ENCODE measurements at regions not wholly inside any gene's neighbourhood (a gene's known extent, or its start where the extent isn't known, plus 50 kb on each side); places are given as distances from the start of the nearest gene placed in this dataset.

GRCh38 chr2:153196378-153197058 is 282.0 kb downstream of the RPRM start:
- Mint-ChIP-seq H3K9me3 (no peaks in the 10 kb centered on the region), H3K27ac (no peak overlapping the region), H3K4me1 (ENCODE audit: unreplicated experiment) (no peaks in the 10 kb centered on the region), H3K36me3 (no peaks in the 10 kb centered on the region), H3K27me3 (no peaks in the 10 kb centered on the region), H3K4me3 (no peak overlapping the region)
- DNase-seq (ENCODE audit: extremely low spot score, unreplicated experiment): no peak
- no peak for TF ChIP-seq CTCF (conservative IDR thresholded peaks at IDR 0.05)

- H3K27ac Mint-ChIP-seq: no peak overlapping the region
- no peak for TF ChIP-seq CTCF (conservative IDR thresholded peaks at IDR 0.05)
- no peaks in the 10 kb centered on the region for H3K4me1 Mint-ChIP-seq (ENCODE audit: unreplicated experiment)
- H3K36me3 Mint-ChIP-seq: no peaks in the 10 kb centered on the region
- no peak overlapping the region for H3K4me3 Mint-ChIP-seq
- no peak for DNase-seq (ENCODE audit: extremely low spot score, unreplicated experiment)
- no peaks in the 10 kb centered on the region for H3K9me3 Mint-ChIP-seq
- no peaks in the 10 kb centered on the region for H3K27me3 Mint-ChIP-seq
Observed at GRCh38 chr2:153195342-153195741, 283.2 kb downstream of the RPRM start.

- no peak for DNase-seq (ENCODE audit: extremely low spot score, unreplicated experiment)
- no peaks in the 10 kb centered on the region for H3K27me3 Mint-ChIP-seq
- TF ChIP-seq CTCF (conservative IDR thresholded peaks at IDR 0.05): no peak
- no peak overlapping the region for H3K27ac Mint-ChIP-seq
- H3K9me3 Mint-ChIP-seq: no peaks in the 10 kb centered on the region
- H3K36me3 Mint-ChIP-seq: no peaks in the 10 kb centered on the region
- no peaks in the 10 kb centered on the region for H3K4me1 Mint-ChIP-seq (ENCODE audit: unreplicated experiment)
- H3K4me3 Mint-ChIP-seq: no peak overlapping the region
Observed at GRCh38 chr2:153189091-153189888, 289.3 kb downstream of the RPRM start.

GRCh38 chr2:153179808-153180207 is 298.8 kb downstream of the RPRM start:
- Mint-ChIP-seq H3K36me3 (no peaks in the 10 kb centered on the region), H3K4me1 (ENCODE audit: unreplicated experiment) (no peaks in the 10 kb centered on the region), H3K27me3 (no peaks in the 10 kb centered on the region), H3K27ac (no peak overlapping the region), H3K4me3 (no peak overlapping the region), H3K9me3 (no peaks in the 10 kb centered on the region)
- no peak for TF ChIP-seq CTCF (conservative IDR thresholded peaks at IDR 0.05)
- no peak for DNase-seq (ENCODE audit: extremely low spot score, unreplicated experiment)

- Mint-ChIP-seq H3K4me3 (no peak overlapping the region), H3K4me1 (ENCODE audit: unreplicated experiment) (no peaks in the 10 kb centered on the region), H3K36me3 (no peaks in the 10 kb centered on the region), H3K27me3 (no peaks in the 10 kb centered on the region), H3K27ac (no peak overlapping the region), H3K9me3 (no peaks in the 10 kb centered on the region)
- no peak for DNase-seq (ENCODE audit: extremely low spot score, unreplicated experiment)
- no peak for TF ChIP-seq CTCF (conservative IDR thresholded peaks at IDR 0.05)
Observed at GRCh38 chr2:153169609-153170008, 309.0 kb downstream of the RPRM start.

Data from type B pancreatic cell (in vitro differentiated cells).